MG63 (cell line): ENCODE measurements at regions not wholly inside any gene's neighbourhood (a gene's known extent, or its start where the extent isn't known, plus 50 kb on each side); places are given as distances from the start of the nearest gene placed in this dataset.

Experiments
- DNase-seq: peaks from one replicate; pipeline ENCODE4 v3.0.0-alpha.2; 2020
- H3K27me3 ChIP-seq: fragments of 250-450 bp; sonication (Bioruptor Pico); 2 replicates; pipeline ENCODE4 v1.5.1; 2020; ENCODE audit warnings: mild to moderate bottlenecking, moderate library complexity
- H3K36me3 ChIP-seq: fragments of 250-450 bp; sonication (Bioruptor Pico); 2 replicates; pipeline ENCODE4 v1.5.1; 2020; ENCODE audit warnings: mild to moderate bottlenecking, moderate library complexity
- H3K4me3 ChIP-seq: fragments of 250-450 bp; sonication (Bioruptor Pico); 2 replicates; pipeline ENCODE4 v1.5.1; 2020; ENCODE audit warnings: mild to moderate bottlenecking, moderate library complexity
- H3K9me3 ChIP-seq: fragments of 250-450 bp; sonication (Bioruptor Pico); 2 replicates; pipeline ENCODE4 v1.5.1; 2020; ENCODE audit warnings: mild to moderate bottlenecking, moderate library complexity

GRCh38 chr11:95675585-95675984 lies 114.0 kb downstream of the FAM76B start:
- Histone ChIP-seq H3K36me3 (no peaks in the 10 kb centered on the region), H3K27me3 (no peaks in the 10 kb centered on the region), H3K4me3 (no peak overlapping the region), H3K9me3 (no peaks in the 10 kb centered on the region)
- DNase-seq = no peak

- Histone ChIP-seq H3K27me3 (no peaks in the 10 kb centered on the region), H3K9me3 (no peaks in the 10 kb centered on the region), H3K36me3 (no peaks in the 10 kb centered on the region), H3K4me3 (no peak overlapping the region)
- DNase-seq = no peak
Measured at GRCh38 chr11:95674657-95675358, 114.8 kb downstream of the FAM76B start.

- H3K4me3 ChIP-seq = no peak overlapping the region
- DNase-seq = no peak
- no peaks in the 10 kb centered on the region for H3K9me3 ChIP-seq
- no peaks in the 10 kb centered on the region for H3K36me3 ChIP-seq
- no peaks in the 10 kb centered on the region for H3K27me3 ChIP-seq
Measured at GRCh38 chr11:95671768-95672167, 117.8 kb downstream of the FAM76B start.

GRCh38 chr11:95668131-95668530 lies 121.5 kb downstream of the FAM76B start:
- Histone ChIP-seq H3K9me3 (no peaks in the 10 kb centered on the region), H3K4me3 (no peak overlapping the region), H3K36me3 (no peaks in the 10 kb centered on the region), H3K27me3 (no peaks in the 10 kb centered on the region)
- DNase-seq = no peak

GRCh38 chr11:95661162-95661561 lies 128.4 kb downstream of the FAM76B start:
- H3K4me3 ChIP-seq = no peak overlapping the region
- no peak for DNase-seq
- no peaks in the 10 kb centered on the region for H3K9me3 ChIP-seq
- no peaks in the 10 kb centered on the region for H3K27me3 ChIP-seq
- no peaks in the 10 kb centered on the region for H3K36me3 ChIP-seq

- no peak overlapping the region for H3K4me3 ChIP-seq
- DNase-seq = no peak
- H3K36me3 ChIP-seq = no peaks in the 10 kb centered on the region
- H3K9me3 ChIP-seq = no peaks in the 10 kb centered on the region
- no peaks in the 10 kb centered on the region for H3K27me3 ChIP-seq
Measured at GRCh38 chr11:95660038-95660437, 129.5 kb downstream of the FAM76B start.

- no peaks in the 10 kb centered on the region for H3K9me3 ChIP-seq
- no peaks in the 10 kb centered on the region for H3K36me3 ChIP-seq
- DNase-seq = no peak
- no peaks in the 10 kb centered on the region for H3K27me3 ChIP-seq
- H3K4me3 ChIP-seq = no peak overlapping the region
Measured at GRCh38 chr11:95659088-95659487, 130.5 kb downstream of the FAM76B start.

- Histone ChIP-seq H3K36me3 (no peaks in the 10 kb centered on the region), H3K9me3 (no peaks in the 10 kb centered on the region), H3K27me3 (no peaks in the 10 kb centered on the region), H3K4me3 (no peak overlapping the region)
- no peak for DNase-seq
Measured at GRCh38 chr11:95655536-95655935, 134.0 kb downstream of the FAM76B start.

- H3K36me3 ChIP-seq = no peaks in the 10 kb centered on the region
- H3K9me3 ChIP-seq = no peaks in the 10 kb centered on the region
- H3K27me3 ChIP-seq = no peaks in the 10 kb centered on the region
- no peak for DNase-seq
- H3K4me3 ChIP-seq = no peak overlapping the region
Measured at GRCh38 chr11:95653680-95654079, 135.9 kb downstream of the FAM76B start.

GRCh38 chr11:95653099-95653498 lies 136.5 kb downstream of the FAM76B start:
- no peak overlapping the region for H3K4me3 ChIP-seq
- H3K36me3 ChIP-seq = no peaks in the 10 kb centered on the region
- no peaks in the 10 kb centered on the region for H3K27me3 ChIP-seq
- no peak for DNase-seq
- no peaks in the 10 kb centered on the region for H3K9me3 ChIP-seq

- H3K4me3 ChIP-seq = no peak overlapping the region
Measured at GRCh38 chr11:95652002-95652472, 137.5 kb downstream of the FAM76B start.

GRCh38 chr11:95650276-95650675 lies 139.3 kb downstream of the FAM76B start:
- no peak for DNase-seq
- no peaks in the 10 kb centered on the region for H3K36me3 ChIP-seq
- no peaks in the 10 kb centered on the region for H3K27me3 ChIP-seq
- H3K9me3 ChIP-seq = no peaks in the 10 kb centered on the region
- H3K4me3 ChIP-seq = no peak overlapping the region

More at GRCh38 chr11:95652002-95652472, 137.5 kb downstream of the FAM76B start:
- no peak for DNase-seq
- Histone ChIP-seq H3K27me3 (no peaks in the 10 kb centered on the region), H3K9me3 (no peaks in the 10 kb centered on the region), H3K36me3 (no peaks in the 10 kb centered on the region)

- H3K4me3 ChIP-seq = no peak overlapping the region
- no peaks in the 10 kb centered on the region for H3K9me3 ChIP-seq
- H3K27me3 ChIP-seq = no peaks in the 10 kb centered on the region
- no peak for DNase-seq
- no peaks in the 10 kb centered on the region for H3K36me3 ChIP-seq
Measured at GRCh38 chr11:95647871-95648270, 141.7 kb downstream of the FAM76B start.

GRCh38 chr11:95647355-95647754 lies 142.2 kb downstream of the FAM76B start:
- Histone ChIP-seq H3K36me3 (no peaks in the 10 kb centered on the region), H3K27me3 (no peaks in the 10 kb centered on the region), H3K4me3 (no peak overlapping the region), H3K9me3 (no peaks in the 10 kb centered on the region)
- DNase-seq = no peak

- no peak overlapping the region for H3K4me3 ChIP-seq
- H3K9me3 ChIP-seq = no peaks in the 10 kb centered on the region
- no peaks in the 10 kb centered on the region for H3K36me3 ChIP-seq
- H3K27me3 ChIP-seq = no peaks in the 10 kb centered on the region
- DNase-seq = peak; percentile 12
Measured at GRCh38 chr11:95641495-95641894, 148.1 kb downstream of the FAM76B start.

- Histone ChIP-seq H3K36me3 (no peaks in the 10 kb centered on the region), H3K4me3 (no peak overlapping the region), H3K27me3 (no peaks in the 10 kb centered on the region), H3K9me3 (no peaks in the 10 kb centered on the region)
- no peak for DNase-seq
Measured at GRCh38 chr11:95638501-95638900, 151.1 kb downstream of the FAM76B start.

- DNase-seq = no peak
- Histone ChIP-seq H3K36me3 (no peaks in the 10 kb centered on the region), H3K9me3 (0 out of 2 replicates have a peak, but pooled peaks cover 2% of the 10 kb centered on the region), H3K4me3 (no peak overlapping the region), H3K27me3 (no peaks in the 10 kb centered on the region)
Measured at GRCh38 chr11:95625164-95625900, 164.2 kb downstream of the FAM76B start.

GRCh38 chr11:95616256-95616804 lies 173.3 kb downstream of the FAM76B start:
- no peaks in the 10 kb centered on the region for H3K36me3 ChIP-seq
- DNase-seq = no peak
- H3K4me3 ChIP-seq = no peak overlapping the region
- H3K27me3 ChIP-seq = no peaks in the 10 kb centered on the region
- no peaks in the 10 kb centered on the region for H3K9me3 ChIP-seq
